WTC11 (cell line): ENCODE measurements at regions not wholly inside any gene's neighbourhood (a gene's known extent, or its start where the extent isn't known, plus 50 kb on each side); places are given as distances from the start of the nearest gene placed in this dataset.

Source experiments
- NFYB ChIP-seq: sonication (generic); formaldehyde crosslinking; conservative IDR thresholded peaks from 2 replicates; pipeline ENCODE4 v1.8.0; 2022; ENCODE audit warnings: low read depth, missing genetic modification reagents
- NR3C1 ChIP-seq: sonication (generic); formaldehyde crosslinking; conservative IDR thresholded peaks from 2 replicates; pipeline ENCODE4 v1.8.1; 2023; ENCODE audit warnings: low read depth, mild to moderate bottlenecking, missing genetic modification reagents
- RORB ChIP-seq: fragments of 250-450 bp; sonication (Bioruptor Pico); IDR thresholded peaks from 2 replicates; pipeline ENCODE4 v1.9.0; 2021; ENCODE audit warnings: mild to moderate bottlenecking
- ZNF138 ChIP-seq: sonication (generic); formaldehyde crosslinking; conservative IDR thresholded peaks from 2 replicates; pipeline ENCODE4 v1.8.1; 2022; ENCODE audit warnings: mild to moderate bottlenecking, moderate library complexity, missing genetic modification reagents
- TF ChIP-seq, protein P1 (sequence below): fragments of 200-600 bp; IDR thresholded peaks from 2 replicates; pipeline ENCODE4 v1.8.0; 2022; ENCODE audit warnings: antibody characterized with exemption
- TF ChIP-seq, protein P2 (sequence below): fragments of 250-450 bp; sonication (Bioruptor Pico); IDR thresholded peaks from 2 replicates; pipeline ENCODE4 v1.9.0; 2021; ENCODE audit warnings: moderate library complexity, mild to moderate bottlenecking, inconsistent platforms, borderline replicate concordance
- TF ChIP-seq, protein P3 (sequence below): fragments of 250-450 bp; sonication (Bioruptor Pico); conservative IDR thresholded peaks from 2 replicates; pipeline ENCODE4 v1.9.0; 2021; ENCODE audit warnings: mild to moderate bottlenecking
- TF ChIP-seq, protein P4 (sequence below): sonication (generic); formaldehyde crosslinking; IDR thresholded peaks from 2 replicates; pipeline ENCODE4 v1.8.1; 2023; ENCODE audit warnings: mild to moderate bottlenecking, missing genetic modification reagents
- TF ChIP-seq, protein P5 (sequence below): sonication (generic); formaldehyde crosslinking; IDR thresholded peaks from 2 replicates; pipeline ENCODE4 v1.8.0; 2022; ENCODE audit warnings: mild to moderate bottlenecking, missing genetic modification reagents
- TF ChIP-seq, protein P6 (sequence below): sonication (generic); formaldehyde crosslinking; conservative IDR thresholded peaks from 2 replicates; pipeline ENCODE4 v1.8.1; 2022; ENCODE audit warnings: mild to moderate bottlenecking, missing genetic modification reagents

DNA sequence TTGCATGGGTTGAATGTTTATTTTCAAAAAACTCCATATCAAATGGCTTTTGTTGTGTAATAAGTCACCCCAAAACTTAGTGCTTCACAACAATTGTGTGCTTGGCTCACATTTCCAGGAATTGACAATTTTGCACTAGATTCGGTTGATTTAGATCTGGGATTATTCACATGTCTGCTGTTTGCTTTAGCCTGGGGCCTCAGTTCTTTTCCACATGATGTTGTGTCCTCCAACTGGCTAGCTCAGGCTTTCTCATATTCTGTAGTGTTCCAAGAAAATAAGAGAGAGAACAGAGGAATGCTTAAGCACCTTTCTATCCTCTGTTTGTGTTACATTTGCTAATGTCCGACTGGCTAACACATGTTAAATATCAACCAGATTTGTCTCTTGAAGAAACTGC lies 281.5 kb upstream of the ADGRL4 start:
- TF ChIP-seq RORB, result no peak
- TF ChIP-seq, protein P1, sequence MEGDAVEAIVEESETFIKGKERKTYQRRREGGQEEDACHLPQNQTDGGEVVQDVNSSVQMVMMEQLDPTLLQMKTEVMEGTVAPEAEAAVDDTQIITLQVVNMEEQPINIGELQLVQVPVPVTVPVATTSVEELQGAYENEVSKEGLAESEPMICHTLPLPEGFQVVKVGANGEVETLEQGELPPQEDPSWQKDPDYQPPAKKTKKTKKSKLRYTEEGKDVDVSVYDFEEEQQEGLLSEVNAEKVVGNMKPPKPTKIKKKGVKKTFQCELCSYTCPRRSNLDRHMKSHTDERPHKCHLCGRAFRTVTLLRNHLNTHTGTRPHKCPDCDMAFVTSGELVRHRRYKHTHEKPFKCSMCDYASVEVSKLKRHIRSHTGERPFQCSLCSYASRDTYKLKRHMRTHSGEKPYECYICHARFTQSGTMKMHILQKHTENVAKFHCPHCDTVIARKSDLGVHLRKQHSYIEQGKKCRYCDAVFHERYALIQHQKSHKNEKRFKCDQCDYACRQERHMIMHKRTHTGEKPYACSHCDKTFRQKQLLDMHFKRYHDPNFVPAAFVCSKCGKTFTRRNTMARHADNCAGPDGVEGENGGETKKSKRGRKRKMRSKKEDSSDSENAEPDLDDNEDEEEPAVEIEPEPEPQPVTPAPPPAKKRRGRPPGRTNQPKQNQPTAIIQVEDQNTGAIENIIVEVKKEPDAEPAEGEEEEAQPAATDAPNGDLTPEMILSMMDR, result no peak
- no peak for TF ChIP-seq ZNF138 (CRISPR knock-in tag)
- TF ChIP-seq, protein P2, sequence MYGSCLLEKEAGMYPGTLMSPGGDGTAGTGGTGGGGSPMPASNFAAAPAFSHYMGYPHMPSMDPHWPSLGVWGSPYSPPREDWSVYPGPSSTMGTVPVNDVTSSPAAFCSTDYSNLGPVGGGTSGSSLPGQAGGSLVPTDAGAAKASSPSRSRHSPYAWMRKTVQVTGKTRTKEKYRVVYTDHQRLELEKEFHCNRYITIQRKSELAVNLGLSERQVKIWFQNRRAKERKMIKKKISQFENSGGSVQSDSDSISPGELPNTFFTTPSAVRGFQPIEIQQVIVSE (CRISPR knock-in tag), result no peak
- TF ChIP-seq, protein P3, sequence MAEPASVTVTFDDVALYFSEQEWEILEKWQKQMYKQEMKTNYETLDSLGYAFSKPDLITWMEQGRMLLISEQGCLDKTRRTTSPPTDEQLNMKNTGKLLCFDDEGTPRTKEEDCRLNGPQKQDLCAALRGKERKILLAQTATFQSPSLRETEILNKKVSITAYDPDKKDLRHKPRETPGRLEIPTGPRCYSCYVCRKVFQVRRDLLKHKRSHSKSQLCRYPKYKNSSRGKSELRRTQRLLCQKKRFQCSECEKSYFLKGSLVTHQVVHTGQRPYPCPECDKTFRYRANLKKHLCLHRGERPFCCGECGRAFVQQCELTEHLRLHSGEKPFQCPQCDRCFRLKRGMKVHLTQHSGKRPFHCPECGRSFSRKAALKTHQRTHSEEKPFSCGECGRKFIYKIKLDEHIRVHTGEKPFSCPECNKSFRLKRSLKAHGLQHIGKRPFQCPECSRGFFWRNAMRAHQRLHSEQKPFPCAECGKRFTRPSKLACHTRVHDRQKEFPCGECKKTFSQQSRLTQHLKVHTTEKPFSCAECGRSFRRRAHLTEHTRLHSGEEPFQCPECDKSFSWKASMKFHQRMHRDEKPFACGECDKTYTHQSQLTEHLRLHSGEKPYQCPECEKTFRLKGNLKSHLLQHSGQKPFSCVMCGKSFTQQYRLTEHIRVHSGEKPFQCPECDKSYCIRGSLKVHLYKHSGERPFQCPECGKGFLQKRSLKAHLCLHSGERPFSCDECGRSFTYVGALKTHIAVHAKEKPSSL (CRISPR knock-in tag), result no peak
- no peak for TF ChIP-seq NR3C1 (CRISPR knock-in tag)
- TF ChIP-seq, protein P4, sequence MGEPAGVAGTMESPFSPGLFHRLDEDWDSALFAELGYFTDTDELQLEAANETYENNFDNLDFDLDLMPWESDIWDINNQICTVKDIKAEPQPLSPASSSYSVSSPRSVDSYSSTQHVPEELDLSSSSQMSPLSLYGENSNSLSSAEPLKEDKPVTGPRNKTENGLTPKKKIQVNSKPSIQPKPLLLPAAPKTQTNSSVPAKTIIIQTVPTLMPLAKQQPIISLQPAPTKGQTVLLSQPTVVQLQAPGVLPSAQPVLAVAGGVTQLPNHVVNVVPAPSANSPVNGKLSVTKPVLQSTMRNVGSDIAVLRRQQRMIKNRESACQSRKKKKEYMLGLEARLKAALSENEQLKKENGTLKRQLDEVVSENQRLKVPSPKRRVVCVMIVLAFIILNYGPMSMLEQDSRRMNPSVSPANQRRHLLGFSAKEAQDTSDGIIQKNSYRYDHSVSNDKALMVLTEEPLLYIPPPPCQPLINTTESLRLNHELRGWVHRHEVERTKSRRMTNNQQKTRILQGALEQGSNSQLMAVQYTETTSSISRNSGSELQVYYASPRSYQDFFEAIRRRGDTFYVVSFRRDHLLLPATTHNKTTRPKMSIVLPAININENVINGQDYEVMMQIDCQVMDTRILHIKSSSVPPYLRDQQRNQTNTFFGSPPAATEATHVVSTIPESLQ (CRISPR knock-in tag), result no peak
- TF ChIP-seq NFYB, result no peak
- TF ChIP-seq, protein P5, sequence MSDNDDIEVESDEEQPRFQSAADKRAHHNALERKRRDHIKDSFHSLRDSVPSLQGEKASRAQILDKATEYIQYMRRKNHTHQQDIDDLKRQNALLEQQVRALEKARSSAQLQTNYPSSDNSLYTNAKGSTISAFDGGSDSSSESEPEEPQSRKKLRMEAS, result no peak
- TF ChIP-seq, protein P6, sequence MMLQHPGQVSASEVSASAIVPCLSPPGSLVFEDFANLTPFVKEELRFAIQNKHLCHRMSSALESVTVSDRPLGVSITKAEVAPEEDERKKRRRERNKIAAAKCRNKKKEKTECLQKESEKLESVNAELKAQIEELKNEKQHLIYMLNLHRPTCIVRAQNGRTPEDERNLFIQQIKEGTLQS, result no peak
